ENCODE measurements at regions not wholly inside any gene's neighbourhood (a gene's known extent, or its start where the extent isn't known, plus 50 kb on each side); places are given as distances from the start of the nearest gene placed in this dataset.

- ChIA-PET POLR2A (no interaction called here), CTCF (interaction anchor here (1.7 kb wide), 1 partner anchor 60 kb away, joined by 3 read pairs; no protein-coding TSS in a partner anchor)
- Histone ChIP-seq H3K9ac (no peak overlapping the region), H3K27ac (ENCODE audit: low read depth in 2 of 2, low read length in 1 of 2) (no peak overlapping the region), H4K20me1 (ENCODE audit: insufficient read depth) (no peaks in the 10 kb centered on the region), H3K9me2 (no peaks in the 10 kb centered on the region), H3K4me3 (ENCODE audit: low read depth in 2 of 2, low read length in 1 of 2) (no peak overlapping the region), H3K9me3 (no peaks in the 10 kb centered on the region), H3K27me3 (ENCODE audit: insufficient read depth) (no peaks in the 10 kb centered on the region), H3K4me1 (ENCODE audit: control insufficient read depth in 1 of 2, insufficient read depth in 2 of 2, low read depth in 1 of 2, low read length in 1 of 2) (peaks cover 0 to 4% of the 10 kb centered on the region in 2 experiments; a peak in 1 of 4 replicates), H2AFZ (ENCODE audit: low read depth) (no peak overlapping the region), H3K36me3 (replicated peaks in 1 of 2; ENCODE audit: control insufficient read depth in 1 of 2, insufficient read depth in 2 of 2, low read length in 1 of 2) (no peaks in the 10 kb centered on the region), H3K4me2 (no peak overlapping the region), H3K79me2 (ENCODE audit: insufficient read depth) (no peaks in the 10 kb centered on the region), H3F3A (replicated peaks; ENCODE audit: insufficient read depth) (no peaks in the 10 kb centered on the region)
- DNase-seq: peak; percentile 34
- WGBS (ENCODE audit: low lambda C conversion rate): 42% methylated on average over 5 of the region's 5 CpGs
- TF ChIP-seq POLR2AphosphoS5 (IDR thresholded peaks at IDR 0.05; ENCODE audit: low read depth, low read length): no peak
- no peak for TF ChIP-seq EP300 (IDR thresholded peaks at IDR 0.05; ENCODE audit: borderline replicate concordance in 1 of 2, low read depth in 1 of 2, low read length in 1 of 2)
- no peak for TF ChIP-seq TCF12 (IDR thresholded peaks at IDR 0.05)
- TF ChIP-seq, protein P1, sequence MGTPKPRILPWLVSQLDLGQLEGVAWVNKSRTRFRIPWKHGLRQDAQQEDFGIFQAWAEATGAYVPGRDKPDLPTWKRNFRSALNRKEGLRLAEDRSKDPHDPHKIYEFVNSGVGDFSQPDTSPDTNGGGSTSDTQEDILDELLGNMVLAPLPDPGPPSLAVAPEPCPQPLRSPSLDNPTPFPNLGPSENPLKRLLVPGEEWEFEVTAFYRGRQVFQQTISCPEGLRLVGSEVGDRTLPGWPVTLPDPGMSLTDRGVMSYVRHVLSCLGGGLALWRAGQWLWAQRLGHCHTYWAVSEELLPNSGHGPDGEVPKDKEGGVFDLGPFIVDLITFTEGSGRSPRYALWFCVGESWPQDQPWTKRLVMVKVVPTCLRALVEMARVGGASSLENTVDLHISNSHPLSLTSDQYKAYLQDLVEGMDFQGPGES (IDR thresholded peaks at IDR 0.05; ENCODE audit: low read depth, low read length): no peak
- TF ChIP-seq TEAD4 (IDR thresholded peaks at IDR 0.05; ENCODE audit: borderline replicate concordance, insufficient read depth): no peak
- no peak for TF ChIP-seq RXRA (IDR thresholded peaks at IDR 0.05; ENCODE audit: borderline replicate concordance, low read depth)
- TF ChIP-seq FOXJ3 (CRISPR knock-in tag; IDR thresholded peaks at IDR 0.05): no peak
- no peak for TF ChIP-seq GATA2 (CRISPR knock-in tag; IDR thresholded peaks at IDR 0.05)
- no peak for TF ChIP-seq FOSL2 (IDR thresholded peaks at IDR 0.05; ENCODE audit: borderline replicate concordance, low read depth)
- TF ChIP-seq, protein P2, sequence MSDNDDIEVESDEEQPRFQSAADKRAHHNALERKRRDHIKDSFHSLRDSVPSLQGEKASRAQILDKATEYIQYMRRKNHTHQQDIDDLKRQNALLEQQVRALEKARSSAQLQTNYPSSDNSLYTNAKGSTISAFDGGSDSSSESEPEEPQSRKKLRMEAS (IDR thresholded peaks at IDR 0.05; ENCODE audit: low read depth): no peak
- TF ChIP-seq, protein P3, sequence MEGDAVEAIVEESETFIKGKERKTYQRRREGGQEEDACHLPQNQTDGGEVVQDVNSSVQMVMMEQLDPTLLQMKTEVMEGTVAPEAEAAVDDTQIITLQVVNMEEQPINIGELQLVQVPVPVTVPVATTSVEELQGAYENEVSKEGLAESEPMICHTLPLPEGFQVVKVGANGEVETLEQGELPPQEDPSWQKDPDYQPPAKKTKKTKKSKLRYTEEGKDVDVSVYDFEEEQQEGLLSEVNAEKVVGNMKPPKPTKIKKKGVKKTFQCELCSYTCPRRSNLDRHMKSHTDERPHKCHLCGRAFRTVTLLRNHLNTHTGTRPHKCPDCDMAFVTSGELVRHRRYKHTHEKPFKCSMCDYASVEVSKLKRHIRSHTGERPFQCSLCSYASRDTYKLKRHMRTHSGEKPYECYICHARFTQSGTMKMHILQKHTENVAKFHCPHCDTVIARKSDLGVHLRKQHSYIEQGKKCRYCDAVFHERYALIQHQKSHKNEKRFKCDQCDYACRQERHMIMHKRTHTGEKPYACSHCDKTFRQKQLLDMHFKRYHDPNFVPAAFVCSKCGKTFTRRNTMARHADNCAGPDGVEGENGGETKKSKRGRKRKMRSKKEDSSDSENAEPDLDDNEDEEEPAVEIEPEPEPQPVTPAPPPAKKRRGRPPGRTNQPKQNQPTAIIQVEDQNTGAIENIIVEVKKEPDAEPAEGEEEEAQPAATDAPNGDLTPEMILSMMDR (IDR thresholded peaks at IDR 0.05): no peak
- TF ChIP-seq SMC3 (IDR thresholded peaks at IDR 0.05; ENCODE audit: low read depth, low read length): no peak
- no peak for TF ChIP-seq RAD21 (IDR thresholded peaks at IDR 0.05; ENCODE audit: low read length)
- TF ChIP-seq FOXM1 (IDR thresholded peaks at IDR 0.05; ENCODE audit: low read depth): no peak
- TF ChIP-seq NFIC (IDR thresholded peaks at IDR 0.05; ENCODE audit: borderline replicate concordance): no peak
- TF ChIP-seq, protein P4, sequence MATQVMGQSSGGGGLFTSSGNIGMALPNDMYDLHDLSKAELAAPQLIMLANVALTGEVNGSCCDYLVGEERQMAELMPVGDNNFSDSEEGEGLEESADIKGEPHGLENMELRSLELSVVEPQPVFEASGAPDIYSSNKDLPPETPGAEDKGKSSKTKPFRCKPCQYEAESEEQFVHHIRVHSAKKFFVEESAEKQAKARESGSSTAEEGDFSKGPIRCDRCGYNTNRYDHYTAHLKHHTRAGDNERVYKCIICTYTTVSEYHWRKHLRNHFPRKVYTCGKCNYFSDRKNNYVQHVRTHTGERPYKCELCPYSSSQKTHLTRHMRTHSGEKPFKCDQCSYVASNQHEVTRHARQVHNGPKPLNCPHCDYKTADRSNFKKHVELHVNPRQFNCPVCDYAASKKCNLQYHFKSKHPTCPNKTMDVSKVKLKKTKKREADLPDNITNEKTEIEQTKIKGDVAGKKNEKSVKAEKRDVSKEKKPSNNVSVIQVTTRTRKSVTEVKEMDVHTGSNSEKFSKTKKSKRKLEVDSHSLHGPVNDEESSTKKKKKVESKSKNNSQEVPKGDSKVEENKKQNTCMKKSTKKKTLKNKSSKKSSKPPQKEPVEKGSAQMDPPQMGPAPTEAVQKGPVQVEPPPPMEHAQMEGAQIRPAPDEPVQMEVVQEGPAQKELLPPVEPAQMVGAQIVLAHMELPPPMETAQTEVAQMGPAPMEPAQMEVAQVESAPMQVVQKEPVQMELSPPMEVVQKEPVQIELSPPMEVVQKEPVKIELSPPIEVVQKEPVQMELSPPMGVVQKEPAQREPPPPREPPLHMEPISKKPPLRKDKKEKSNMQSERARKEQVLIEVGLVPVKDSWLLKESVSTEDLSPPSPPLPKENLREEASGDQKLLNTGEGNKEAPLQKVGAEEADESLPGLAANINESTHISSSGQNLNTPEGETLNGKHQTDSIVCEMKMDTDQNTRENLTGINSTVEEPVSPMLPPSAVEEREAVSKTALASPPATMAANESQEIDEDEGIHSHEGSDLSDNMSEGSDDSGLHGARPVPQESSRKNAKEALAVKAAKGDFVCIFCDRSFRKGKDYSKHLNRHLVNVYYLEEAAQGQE (IDR thresholded peaks at IDR 0.05; ENCODE audit: low read depth, low read length): no peak
- TF ChIP-seq, protein P5, sequence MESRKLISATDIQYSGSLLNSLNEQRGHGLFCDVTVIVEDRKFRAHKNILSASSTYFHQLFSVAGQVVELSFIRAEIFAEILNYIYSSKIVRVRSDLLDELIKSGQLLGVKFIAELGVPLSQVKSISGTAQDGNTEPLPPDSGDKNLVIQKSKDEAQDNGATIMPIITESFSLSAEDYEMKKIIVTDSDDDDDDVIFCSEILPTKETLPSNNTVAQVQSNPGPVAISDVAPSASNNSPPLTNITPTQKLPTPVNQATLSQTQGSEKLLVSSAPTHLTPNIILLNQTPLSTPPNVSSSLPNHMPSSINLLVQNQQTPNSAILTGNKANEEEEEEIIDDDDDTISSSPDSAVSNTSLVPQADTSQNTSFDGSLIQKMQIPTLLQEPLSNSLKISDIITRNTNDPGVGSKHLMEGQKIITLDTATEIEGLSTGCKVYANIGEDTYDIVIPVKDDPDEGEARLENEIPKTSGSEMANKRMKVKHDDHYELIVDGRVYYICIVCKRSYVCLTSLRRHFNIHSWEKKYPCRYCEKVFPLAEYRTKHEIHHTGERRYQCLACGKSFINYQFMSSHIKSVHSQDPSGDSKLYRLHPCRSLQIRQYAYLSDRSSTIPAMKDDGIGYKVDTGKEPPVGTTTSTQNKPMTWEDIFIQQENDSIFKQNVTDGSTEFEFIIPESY (IDR thresholded peaks at IDR 0.05; ENCODE audit: borderline replicate concordance, low read depth): no peak
Measured at GRCh38 chr15:79656151-79657000, 224.2 kb downstream of the MINAR1 start.
